ENCODE measurements at regions not wholly inside any gene's neighbourhood (a gene's known extent, or its start where the extent isn't known, plus 50 kb on each side); places are given as distances from the start of the nearest gene placed in this dataset.

- Mint-ChIP-seq H3K4me3 (no peak overlapping the region), H3K36me3 (no peaks in the 10 kb centered on the region), H3K4me1 (peaks cover 33 to 38% of the 10 kb centered on the region in 2 donors)
Measured at GRCh38 chr13:50715402-50716146, 127.9 kb downstream of the DLEU7 start.

GRCh38 chr13:50720861-50721671, 122.4 kb downstream of the DLEU7 start:
- DNase-seq, result no peak
- WGBS (ENCODE audit: insufficient coverage), result 91% methylated on average over 8 of the region's 8 CpGs
- TF ChIP-seq CTCF (IDR thresholded peaks at IDR 0.05), result no peak

More at GRCh38 chr13:50715402-50716146, 127.9 kb downstream of the DLEU7 start:
- no peak overlapping the region for H3K27ac ChIP-seq (ENCODE audit: low read length)
- peaks cover 5% of the 10 kb centered on the region for H3K27me3 ChIP-seq (ENCODE audit: control insufficient read depth, insufficient read depth, low read length)
- no peaks in the 10 kb centered on the region for H3K9me3 ChIP-seq (ENCODE audit: control insufficient read depth, insufficient read depth, low read length)
- H3K36me3 ChIP-seq (ENCODE audit: control insufficient read depth, insufficient read depth, low read length), result no peaks in the 10 kb centered on the region
- TF ChIP-seq CTCF (IDR thresholded peaks at IDR 0.05), result no peak
- ATAC-seq, result no peak
- intact Hi-C loops (cut with micrococcal nuclease), result loop anchor here (10.0 kb wide), 1 partner anchor 199 kb away; no protein-coding TSS in a partner anchor
- H3K4me1 ChIP-seq (ENCODE audit: control insufficient read depth, insufficient read depth, low read length), result peaks cover 20% of the 10 kb centered on the region
- DNase-seq, result no peak
- H3K27me3 Mint-ChIP-seq (ENCODE audit: low read depth in 2 of 2), result peaks cover 37 to 62% of the 10 kb centered on the region in 2 donors
- no peak overlapping the region for H3K4me3 ChIP-seq (ENCODE audit: low read length)
- no peak overlapping the region for H3K27ac Mint-ChIP-seq
- 94% methylated on average over 14 of the region's 14 CpGs for WGBS (ENCODE audit: insufficient coverage)
- H3K9me3 Mint-ChIP-seq, result no peaks in the 10 kb centered on the region

GRCh38 chr13:50721672-50721992, 121.9 kb downstream of the DLEU7 start:
- Mint-ChIP-seq H3K36me3 (no peaks in the 10 kb centered on the region), H3K4me1 (no peaks in the 10 kb centered on the region), H3K27me3 (ENCODE audit: low read depth in 2 of 2) (peaks cover 17 to 35% of the 10 kb centered on the region in 2 donors), H3K9me3 (no peaks in the 10 kb centered on the region), H3K27ac (no peak overlapping the region), H3K4me3 (no peak overlapping the region)
- ATAC-seq, result no peak
- H3K9me3 ChIP-seq (ENCODE audit: control insufficient read depth, insufficient read depth, low read length), result no peaks in the 10 kb centered on the region
- no peaks in the 10 kb centered on the region for H3K4me1 ChIP-seq (ENCODE audit: control insufficient read depth, insufficient read depth, low read length)
- no peak overlapping the region for H3K27ac ChIP-seq (ENCODE audit: low read length)
- no peak for TF ChIP-seq CTCF (IDR thresholded peaks at IDR 0.05)
- WGBS (ENCODE audit: insufficient coverage), result 88% methylated on average over 1 of the region's 1 CpG
- H3K36me3 ChIP-seq (ENCODE audit: control insufficient read depth, insufficient read depth, low read length), result no peaks in the 10 kb centered on the region
- no peak overlapping the region for H3K4me3 ChIP-seq (ENCODE audit: low read length)
- intact Hi-C loops (cut with micrococcal nuclease), result no loop called here
- no peak for DNase-seq
- H3K27me3 ChIP-seq (ENCODE audit: control insufficient read depth, insufficient read depth, low read length), result no peaks in the 10 kb centered on the region

More at GRCh38 chr13:50720861-50721671, 122.4 kb downstream of the DLEU7 start:
- no peaks in the 10 kb centered on the region for H3K9me3 Mint-ChIP-seq
- Histone ChIP-seq H3K4me1 (ENCODE audit: control insufficient read depth, insufficient read depth, low read length) (no peaks in the 10 kb centered on the region), H3K9me3 (ENCODE audit: control insufficient read depth, insufficient read depth, low read length) (no peaks in the 10 kb centered on the region), H3K27me3 (ENCODE audit: control insufficient read depth, insufficient read depth, low read length) (no peaks in the 10 kb centered on the region), H3K36me3 (ENCODE audit: control insufficient read depth, insufficient read depth, low read length) (no peaks in the 10 kb centered on the region), H3K4me3 (ENCODE audit: low read length) (no peak overlapping the region), H3K27ac (ENCODE audit: low read length) (no peak overlapping the region)
- no peaks in the 10 kb centered on the region for H3K36me3 Mint-ChIP-seq
- no peak overlapping the region for H3K27ac Mint-ChIP-seq
- no peak for ATAC-seq
- no peak overlapping the region for H3K4me3 Mint-ChIP-seq
- intact Hi-C loops (cut with micrococcal nuclease), result no loop called here
- peaks cover 22 to 41% of the 10 kb centered on the region in 2 donors for H3K27me3 Mint-ChIP-seq (ENCODE audit: low read depth in 2 of 2)
- H3K4me1 Mint-ChIP-seq, result peaks cover 0 to under 1% of the 10 kb centered on the region in 2 donors
